Prostate gland (tissue), 2 donors: ENCODE measurements at regions not wholly inside any gene's neighbourhood (a gene's known extent, or its start where the extent isn't known, plus 50 kb on each side); places are given as distances from the start of the nearest gene placed in this dataset.

Experiments
- DNase-seq: peaks from one replicate; pipeline ENCODE4 v3.0.0-alpha.2; 2019; ENCODE audit warnings: low spot score
- H3K27ac ChIP-seq, 2 donors: fragments of 200-600 bp; sonication (generic); 2 replicates each; pipeline ENCODE4 v1.5.1; 2017 to 2019
- H3K27me3 ChIP-seq: fragments of 200-600 bp; sonication (generic); replicated peaks from 2 replicates; pipeline ENCODE4 v1.5.1; 2019; ENCODE audit not compliant: insufficient read depth
- H3K36me3 ChIP-seq, 2 donors: fragments of 200-600 bp; sonication (generic); 1 replicate in 1 of 2; 2 replicates in 1 of 2; pipeline versions ENCODE4 v1.5.1 to v1.8.1; 2017 to 2019
- H3K4me1 ChIP-seq: fragments of 200-600 bp; sonication (generic); replicated peaks from 2 replicates; pipeline ENCODE4 v1.5.1; 2019
- H3K4me3 ChIP-seq, 2 donors: fragments of 200-600 bp; sonication (generic); 2 replicates each; pipeline ENCODE4 v1.5.1; 2017 to 2019
- H3K9me3 ChIP-seq: fragments of 200-600 bp; sonication (generic); 2 replicates; pipeline ENCODE4 v1.5.1; 2017
- POLR2A ChIP-seq: fragments of 450-650 bp; IDR thresholded peaks from one replicate; pipeline ENCODE4 v1.6.1; 2016; ENCODE audit warnings: antibody characterized with exemption, mild to moderate bottlenecking
- POLR2AphosphoS5 ChIP-seq: sonication (generic); formaldehyde crosslinking; IDR thresholded peaks from one replicate; pipeline ENCODE4 v1.6.1; 2017; ENCODE audit warnings: antibody characterized with exemption
- WGBS: methylation state at CpG from one replicate; pipeline ENCODE4 v1.1.5; 2018; 5-methylcytosine and 5-hydroxymethylcytosine counted together
- intact Hi-C: fragments of 100-400 bp; cut with DNase I; formaldehyde crosslinking; loops from one replicate; pipeline ENCODE4 v1.14.2; 2022
- TF ChIP-seq, protein P1 (sequence below), 4 experiments: fragments of 200-600 bp in 2 of 4; fragments of 450-650 bp in 2 of 4; sonication (generic) in 2 of 4; IDR thresholded peaks; 1 replicate in 3 of 4; 2 replicates in 1 of 4; pipeline ENCODE4 v1.5.1; 2016 to 2019; ENCODE audit warnings: antibody characterized with exemption in 4 of 4, mild to moderate bottlenecking in 2 of 4, moderate library complexity in 2 of 4

DNA sequence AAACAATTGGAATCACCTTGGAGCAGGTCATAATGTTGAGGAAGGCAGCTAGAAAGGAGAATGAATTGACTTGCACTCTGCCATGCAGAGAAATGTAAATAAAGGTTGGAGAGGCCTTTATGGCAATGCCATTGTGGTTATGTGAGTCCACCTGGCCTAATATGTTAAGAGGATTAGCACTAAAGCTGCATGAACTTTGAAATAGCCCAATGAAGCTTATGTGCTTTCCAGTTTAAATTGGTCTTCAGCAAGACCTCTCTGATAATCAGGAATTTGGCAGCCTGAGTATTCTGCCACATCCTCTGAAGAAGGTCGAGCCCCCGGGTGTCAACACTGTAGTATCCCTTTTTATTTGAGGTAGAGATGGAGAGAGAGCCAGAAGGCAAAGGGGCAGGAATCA, 464.9 kb downstream of the CDH2 start:
- Histone ChIP-seq H3K27ac (no peak overlapping the region), H3K27me3 (no peaks in the 10 kb centered on the region), H3K36me3 (no peaks in the 10 kb centered on the region), H3K9me3 (no peaks in the 10 kb centered on the region), H3K4me1 (no peaks in the 10 kb centered on the region), H3K4me3 (no peak overlapping the region)
- WGBS: 40% methylated on average over 2 of the region's 2 CpGs
- intact Hi-C loops: no loop called here
- no peak for TF ChIP-seq POLR2A
- no peak for TF ChIP-seq POLR2AphosphoS5
- TF ChIP-seq, protein P1, sequence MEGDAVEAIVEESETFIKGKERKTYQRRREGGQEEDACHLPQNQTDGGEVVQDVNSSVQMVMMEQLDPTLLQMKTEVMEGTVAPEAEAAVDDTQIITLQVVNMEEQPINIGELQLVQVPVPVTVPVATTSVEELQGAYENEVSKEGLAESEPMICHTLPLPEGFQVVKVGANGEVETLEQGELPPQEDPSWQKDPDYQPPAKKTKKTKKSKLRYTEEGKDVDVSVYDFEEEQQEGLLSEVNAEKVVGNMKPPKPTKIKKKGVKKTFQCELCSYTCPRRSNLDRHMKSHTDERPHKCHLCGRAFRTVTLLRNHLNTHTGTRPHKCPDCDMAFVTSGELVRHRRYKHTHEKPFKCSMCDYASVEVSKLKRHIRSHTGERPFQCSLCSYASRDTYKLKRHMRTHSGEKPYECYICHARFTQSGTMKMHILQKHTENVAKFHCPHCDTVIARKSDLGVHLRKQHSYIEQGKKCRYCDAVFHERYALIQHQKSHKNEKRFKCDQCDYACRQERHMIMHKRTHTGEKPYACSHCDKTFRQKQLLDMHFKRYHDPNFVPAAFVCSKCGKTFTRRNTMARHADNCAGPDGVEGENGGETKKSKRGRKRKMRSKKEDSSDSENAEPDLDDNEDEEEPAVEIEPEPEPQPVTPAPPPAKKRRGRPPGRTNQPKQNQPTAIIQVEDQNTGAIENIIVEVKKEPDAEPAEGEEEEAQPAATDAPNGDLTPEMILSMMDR (IDR thresholded peaks at IDR 0.05): no peak
- DNase-seq: no peak

DNA sequence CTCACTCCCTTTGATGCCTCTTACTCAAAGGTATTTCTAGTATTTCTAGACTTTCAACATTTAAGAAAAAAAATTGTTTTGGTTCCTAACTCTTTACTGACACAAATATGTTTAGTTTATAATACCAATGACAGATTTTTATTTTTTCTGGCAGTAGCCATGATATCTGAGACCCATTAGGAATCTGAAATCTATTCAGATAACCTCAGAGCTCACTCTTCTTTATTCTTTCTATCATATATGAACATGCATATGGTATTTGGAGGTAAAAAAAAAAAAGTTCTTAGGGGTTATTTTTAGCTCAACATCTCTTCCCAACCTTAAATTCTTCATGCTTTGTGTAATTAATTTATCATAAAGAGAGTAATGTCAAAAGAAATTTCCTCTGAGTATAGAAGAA, 465.5 kb downstream of the CDH2 start:
- no peak for DNase-seq
- Histone ChIP-seq H3K36me3 (no peaks in the 10 kb centered on the region), H3K4me1 (no peaks in the 10 kb centered on the region), H3K4me3 (no peak overlapping the region), H3K27me3 (no peaks in the 10 kb centered on the region), H3K9me3 (no peaks in the 10 kb centered on the region), H3K27ac (no peak overlapping the region)
- intact Hi-C loops: no loop called here
- no peak for TF ChIP-seq POLR2AphosphoS5
- TF ChIP-seq, protein P1 (IDR thresholded peaks at IDR 0.05): no peak
- no peak for TF ChIP-seq POLR2A

DNA sequence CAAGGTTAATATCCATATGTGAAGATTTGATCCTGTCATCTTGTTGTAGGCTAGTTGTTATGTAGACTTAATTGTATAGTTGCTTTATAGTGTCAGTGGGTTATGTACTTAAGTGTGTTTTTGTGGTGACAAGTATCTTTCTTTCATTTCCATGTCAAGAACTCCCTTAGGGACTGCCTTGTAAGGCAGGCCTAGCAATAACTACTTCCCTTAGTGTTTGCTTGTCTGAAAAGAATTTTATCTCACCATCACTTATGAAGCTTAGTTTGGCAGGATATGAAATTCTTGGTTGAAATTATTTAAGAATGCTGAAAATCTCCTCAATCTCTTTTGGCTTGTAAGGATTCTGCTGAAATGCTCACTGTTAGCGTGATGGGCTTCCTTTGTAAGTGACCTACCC, 467.6 kb downstream of the CDH2 start:
- intact Hi-C loops: no loop called here
- TF ChIP-seq, protein P1 (IDR thresholded peaks at IDR 0.05): no peak
- TF ChIP-seq POLR2AphosphoS5: no peak
- TF ChIP-seq POLR2A: no peak
- H3K27ac ChIP-seq: no peak overlapping the region
- 87% methylated on average over 1 of the region's 1 CpG for WGBS
- no peaks in the 10 kb centered on the region for H3K9me3 ChIP-seq
- H3K36me3 ChIP-seq: no peaks in the 10 kb centered on the region
- no peak overlapping the region for H3K4me3 ChIP-seq
- no peak for DNase-seq
- H3K27me3 ChIP-seq: no peaks in the 10 kb centered on the region
- H3K4me1 ChIP-seq: no peaks in the 10 kb centered on the region

DNA sequence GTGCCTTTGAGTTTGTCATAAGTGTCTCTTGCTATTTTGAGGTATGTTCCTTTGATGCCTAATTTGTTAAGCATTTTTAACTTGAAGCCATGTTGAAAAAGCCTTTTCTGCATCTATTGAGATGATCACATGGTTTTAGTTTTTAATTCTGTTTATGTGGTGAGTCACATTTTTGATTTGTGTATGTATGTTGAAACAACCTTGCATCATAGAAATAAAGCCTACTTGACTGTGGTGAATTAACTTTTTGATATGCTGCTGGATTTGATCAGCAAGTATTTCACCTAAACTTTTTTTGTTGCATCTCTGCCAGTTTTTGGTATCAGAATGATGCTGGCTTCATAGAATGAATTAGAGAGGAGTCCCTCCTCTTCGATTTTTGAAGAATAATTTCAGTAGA, 469.7 kb downstream of the CDH2 start:
- no peak for DNase-seq
- no peaks in the 10 kb centered on the region for H3K36me3 ChIP-seq
- H3K4me1 ChIP-seq: no peaks in the 10 kb centered on the region
- H3K9me3 ChIP-seq: no peaks in the 10 kb centered on the region
- no peak overlapping the region for H3K27ac ChIP-seq
- H3K27me3 ChIP-seq: no peaks in the 10 kb centered on the region
- no peak overlapping the region for H3K4me3 ChIP-seq
- WGBS: 97% methylated on average over 1 of the region's 1 CpG
- intact Hi-C loops: no loop called here
- TF ChIP-seq POLR2A (no peak), POLR2AphosphoS5 (no peak)
- TF ChIP-seq, protein P1 (IDR thresholded peaks at IDR 0.05): no peak

DNA sequence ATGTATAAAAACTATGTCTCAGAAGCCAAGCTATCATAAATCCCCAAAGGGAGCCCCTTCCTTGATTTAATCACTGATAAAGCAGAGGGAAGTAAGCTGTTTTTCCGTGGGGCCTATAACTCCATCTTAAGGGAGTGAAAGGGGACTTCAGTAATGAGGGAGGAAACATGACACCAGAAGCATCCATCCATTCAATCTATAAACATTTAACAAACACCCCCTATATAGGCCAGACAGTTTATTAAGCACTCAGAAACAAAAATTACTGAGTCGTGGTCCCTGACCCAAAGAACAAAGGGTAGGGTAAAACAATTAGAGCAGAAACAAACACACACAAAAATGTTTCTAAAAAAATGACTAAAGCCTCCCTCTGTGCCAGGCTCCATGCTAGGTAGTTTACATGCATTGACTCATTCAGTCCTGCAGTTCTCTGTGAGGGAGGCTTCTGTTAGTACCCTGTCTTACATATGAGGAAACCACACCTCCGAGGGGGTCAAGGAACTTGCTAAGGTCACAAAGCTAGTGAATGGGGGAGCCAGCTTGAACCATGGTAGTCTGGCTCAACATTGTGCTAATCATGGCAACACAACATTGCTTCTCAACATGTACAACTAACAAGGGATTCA, 472.1 kb downstream of the CDH2 start:
- no peak for DNase-seq
- no peak overlapping the region for H3K27ac ChIP-seq
- no peaks in the 10 kb centered on the region for H3K36me3 ChIP-seq
- no peak for TF ChIP-seq POLR2A
- TF ChIP-seq, protein P1 (IDR thresholded peaks at IDR 0.05): no peak
- TF ChIP-seq POLR2AphosphoS5: no peak
- intact Hi-C loops: no loop called here
- H3K9me3 ChIP-seq: no peaks in the 10 kb centered on the region
- H3K4me1 ChIP-seq: no peaks in the 10 kb centered on the region
- H3K27me3 ChIP-seq: no peaks in the 10 kb centered on the region
- H3K4me3 ChIP-seq: no peak overlapping the region
- WGBS: 32% methylated on average over 3 of the region's 3 CpGs
